ENCODE measurements at regions not wholly inside any gene's neighbourhood (a gene's known extent, or its start where the extent isn't known, plus 50 kb on each side); places are given as distances from the start of the nearest gene placed in this dataset.

- no peak for TF ChIP-seq CTCF (IDR thresholded peaks at IDR 0.05)
- H2AFZ ChIP-seq = no peak overlapping the region
These were observed 366.9 kb upstream of the IRAK1BP1 start for GRCh38 chr6:78500299-78501089.

GRCh38 chr6:78502386-78502887, 364.9 kb upstream of the IRAK1BP1 start:
- no peaks in the 10 kb centered on the region for H3K4me1 ChIP-seq
- H3K27me3 ChIP-seq (ENCODE audit: control insufficient read depth, insufficient read depth, low read length) = no peaks in the 10 kb centered on the region
- H3K9ac ChIP-seq = no peak overlapping the region
- no peaks in the 10 kb centered on the region for H3K9me3 ChIP-seq (ENCODE audit: control insufficient read depth, low read length)
- H3K79me2 ChIP-seq = no peaks in the 10 kb centered on the region
- no peak overlapping the region for H3K27ac ChIP-seq
- H3K4me3 ChIP-seq (ENCODE audit: low read depth, low read length) = no peak overlapping the region
- H3K4me2 ChIP-seq (ENCODE audit: low read length) = no peak overlapping the region
- H3K36me3 ChIP-seq (ENCODE audit: control insufficient read depth, insufficient read depth, low read length) = no peaks in the 10 kb centered on the region
- TF ChIP-seq CTCF (IDR thresholded peaks at IDR 0.05) = no peak
- no peak overlapping the region for H2AFZ ChIP-seq

More at GRCh38 chr6:78500299-78501089, 366.9 kb upstream of the IRAK1BP1 start:
- Histone ChIP-seq H3K79me2 (no peaks in the 10 kb centered on the region), H3K9me3 (ENCODE audit: control insufficient read depth, low read length) (no peaks in the 10 kb centered on the region), H3K4me2 (ENCODE audit: low read length) (no peak overlapping the region), H3K27ac (no peak overlapping the region), H3K27me3 (ENCODE audit: control insufficient read depth, insufficient read depth, low read length) (no peaks in the 10 kb centered on the region), H3K4me3 (ENCODE audit: low read depth, low read length) (no peak overlapping the region), H3K4me1 (no peaks in the 10 kb centered on the region), H3K9ac (no peak overlapping the region), H3K36me3 (ENCODE audit: control insufficient read depth, insufficient read depth, low read length) (no peaks in the 10 kb centered on the region)

- H3K27me3 ChIP-seq (ENCODE audit: control insufficient read depth, insufficient read depth, low read length) = no peaks in the 10 kb centered on the region
- H3K27ac ChIP-seq = no peak overlapping the region
- H3K4me1 ChIP-seq = no peaks in the 10 kb centered on the region
- no peak overlapping the region for H3K4me2 ChIP-seq (ENCODE audit: low read length)
- no peaks in the 10 kb centered on the region for H3K36me3 ChIP-seq (ENCODE audit: control insufficient read depth, insufficient read depth, low read length)
- no peak overlapping the region for H2AFZ ChIP-seq
- no peak for TF ChIP-seq CTCF (IDR thresholded peaks at IDR 0.05)
- H3K4me3 ChIP-seq (ENCODE audit: low read depth, low read length) = no peak overlapping the region
- H3K9me3 ChIP-seq (ENCODE audit: control insufficient read depth, low read length) = no peaks in the 10 kb centered on the region
- H3K9ac ChIP-seq = no peak overlapping the region
- no peaks in the 10 kb centered on the region for H3K79me2 ChIP-seq
These were observed 362.2 kb upstream of the IRAK1BP1 start for GRCh38 chr6:78505178-78505577.

GRCh38 chr6:78511009-78511408, 356.3 kb upstream of the IRAK1BP1 start:
- H3K4me2 ChIP-seq (ENCODE audit: low read length) = no peak overlapping the region
- H3K4me3 ChIP-seq (ENCODE audit: low read depth, low read length) = no peak overlapping the region
- no peaks in the 10 kb centered on the region for H3K4me1 ChIP-seq
- no peak overlapping the region for H3K9ac ChIP-seq
- no peaks in the 10 kb centered on the region for H3K27me3 ChIP-seq (ENCODE audit: control insufficient read depth, insufficient read depth, low read length)
- H3K9me3 ChIP-seq (ENCODE audit: control insufficient read depth, low read length) = no peaks in the 10 kb centered on the region
- no peak overlapping the region for H3K27ac ChIP-seq
- TF ChIP-seq CTCF (IDR thresholded peaks at IDR 0.05) = no peak
- no peaks in the 10 kb centered on the region for H3K79me2 ChIP-seq
- no peak overlapping the region for H2AFZ ChIP-seq
- H3K36me3 ChIP-seq (ENCODE audit: control insufficient read depth, insufficient read depth, low read length) = no peaks in the 10 kb centered on the region

- no peak overlapping the region for H2AFZ ChIP-seq
- H3K36me3 ChIP-seq (ENCODE audit: control insufficient read depth, insufficient read depth, low read length) = no peaks in the 10 kb centered on the region
- H3K4me1 ChIP-seq = no peaks in the 10 kb centered on the region
- no peak overlapping the region for H3K4me2 ChIP-seq (ENCODE audit: low read length)
- no peak overlapping the region for H3K9ac ChIP-seq
- no peak overlapping the region for H3K4me3 ChIP-seq (ENCODE audit: low read depth, low read length)
- H3K27ac ChIP-seq = no peak overlapping the region
- no peaks in the 10 kb centered on the region for H3K9me3 ChIP-seq (ENCODE audit: control insufficient read depth, low read length)
- H3K79me2 ChIP-seq = no peaks in the 10 kb centered on the region
- TF ChIP-seq CTCF (IDR thresholded peaks at IDR 0.05) = no peak
- H3K27me3 ChIP-seq (ENCODE audit: control insufficient read depth, insufficient read depth, low read length) = no peaks in the 10 kb centered on the region
These were observed 353.5 kb upstream of the IRAK1BP1 start for GRCh38 chr6:78513856-78514255.
